ENCODE measurements at regions not wholly inside any gene's neighbourhood (a gene's known extent, or its start where the extent isn't known, plus 50 kb on each side); places are given as distances from the start of the nearest gene placed in this dataset.
"Not testable (repeated sequence)": the region's sequence is repeated elsewhere in the genome, so short reads cannot be mapped to it uniquely, and the experiment has no call there.

DNA sequence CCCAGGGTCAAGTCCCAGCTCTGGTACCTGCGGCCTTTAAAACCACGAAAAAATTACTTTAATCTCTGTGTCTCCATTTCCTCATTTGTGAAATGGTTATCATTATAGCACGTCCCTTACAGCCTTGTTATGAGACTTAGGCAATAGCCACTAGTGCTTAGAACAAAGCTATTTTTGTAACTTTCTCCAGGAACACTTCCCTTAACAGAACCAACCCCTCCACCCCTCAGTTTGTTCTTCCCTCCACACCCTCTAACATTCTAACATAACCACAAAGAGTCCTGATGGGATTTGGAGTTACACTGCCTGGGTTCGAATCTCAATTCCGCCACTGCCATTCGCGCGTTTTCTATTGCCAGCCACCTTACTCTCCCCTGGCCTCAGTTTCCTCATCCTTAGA is 2777.4 kb upstream of the TPTE start:
- not testable (repeated sequence) for DNase-seq (ENCODE audit: low spot score)

GRCh38 chr21:7744406-7745099 is 2776.8 kb upstream of the TPTE start:
- not testable (repeated sequence) for DNase-seq (ENCODE audit: low spot score)

DNA sequence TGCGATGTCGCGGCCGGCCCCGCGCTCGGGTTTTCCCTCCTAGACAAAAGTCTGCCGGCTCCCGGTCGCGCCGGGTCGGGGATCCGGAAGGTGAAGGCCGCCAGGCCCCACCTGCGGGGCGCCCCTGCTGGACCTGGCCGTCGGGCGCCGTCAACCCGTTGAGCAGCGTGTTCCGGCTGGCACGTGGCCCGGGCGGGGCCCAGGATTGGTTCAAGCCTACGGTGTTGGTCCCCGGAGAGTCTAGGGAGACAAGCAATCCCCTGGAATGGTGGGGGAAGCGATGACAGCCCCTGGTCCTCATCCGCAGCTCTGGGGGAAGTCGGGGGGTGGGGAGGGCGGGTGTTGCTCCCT is 2776.3 kb upstream of the TPTE start:
- not testable (repeated sequence) for DNase-seq (ENCODE audit: low spot score)

DNA sequence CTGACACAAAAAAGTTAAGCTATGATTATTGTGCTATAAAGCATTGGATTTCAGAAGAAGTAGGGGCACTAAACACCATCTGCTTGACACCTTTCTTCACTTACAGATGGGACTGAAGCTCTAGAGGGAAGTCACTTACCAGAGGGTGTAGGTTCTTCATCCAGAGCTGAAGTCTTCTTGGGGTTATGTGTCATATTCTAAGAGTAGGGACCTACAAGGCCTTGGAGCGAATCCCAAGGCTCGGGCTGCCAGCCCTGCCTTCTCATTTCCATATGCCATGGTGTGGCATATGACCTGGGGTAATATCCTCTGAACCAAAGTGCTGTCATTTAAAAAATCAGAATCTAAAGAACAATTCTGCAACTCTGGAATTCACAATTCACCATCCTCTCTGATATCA is 2773.4 kb upstream of the TPTE start:
- not testable (repeated sequence) for DNase-seq (ENCODE audit: low spot score)

- DNase-seq (ENCODE audit: low spot score), result not testable (repeated sequence)
Observed at GRCh38 chr21:7752611-7753010, 2768.8 kb upstream of the TPTE start.

DNA sequence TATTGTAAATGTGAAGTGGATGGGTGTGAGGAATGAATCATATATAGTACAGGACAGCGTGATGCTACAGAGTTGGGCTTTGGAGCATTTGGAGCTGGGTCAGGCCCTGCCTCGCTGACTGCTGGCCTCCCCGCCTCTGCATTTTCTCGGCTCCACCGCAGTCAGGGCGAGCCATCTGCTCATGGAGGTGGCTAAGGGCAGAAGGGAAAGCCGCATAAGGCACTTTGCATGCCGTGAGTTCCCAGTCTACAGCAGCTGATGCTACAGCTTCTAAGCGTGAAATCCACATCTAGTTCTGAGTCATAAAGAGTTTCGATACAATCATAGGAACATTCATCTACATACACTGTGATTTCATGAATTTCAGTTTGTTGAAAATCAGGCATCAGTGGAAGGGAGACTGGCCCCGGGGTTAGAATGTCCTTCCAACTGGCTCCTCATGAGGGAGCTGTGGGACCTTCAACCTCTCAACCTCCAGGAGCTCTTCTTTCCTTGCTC is 2768.0 kb upstream of the TPTE start:
- DNase-seq (ENCODE audit: low spot score), result not testable (repeated sequence)

- not testable (repeated sequence) for DNase-seq (ENCODE audit: low spot score)
Observed at GRCh38 chr21:7769985-7770384, 2751.4 kb upstream of the TPTE start.

GRCh38 chr21:7774219-7774618 is 2747.2 kb upstream of the TPTE start:
- not testable (repeated sequence) for DNase-seq (ENCODE audit: low spot score)

- peak; percentile 1 for DNase-seq (ENCODE audit: low spot score)
Observed at GRCh38 chr21:7775327-7775984, 2745.9 kb upstream of the TPTE start.

GRCh38 chr21:7776035-7776434 is 2745.3 kb upstream of the TPTE start:
- not testable (repeated sequence) for DNase-seq (ENCODE audit: low spot score)

DNA sequence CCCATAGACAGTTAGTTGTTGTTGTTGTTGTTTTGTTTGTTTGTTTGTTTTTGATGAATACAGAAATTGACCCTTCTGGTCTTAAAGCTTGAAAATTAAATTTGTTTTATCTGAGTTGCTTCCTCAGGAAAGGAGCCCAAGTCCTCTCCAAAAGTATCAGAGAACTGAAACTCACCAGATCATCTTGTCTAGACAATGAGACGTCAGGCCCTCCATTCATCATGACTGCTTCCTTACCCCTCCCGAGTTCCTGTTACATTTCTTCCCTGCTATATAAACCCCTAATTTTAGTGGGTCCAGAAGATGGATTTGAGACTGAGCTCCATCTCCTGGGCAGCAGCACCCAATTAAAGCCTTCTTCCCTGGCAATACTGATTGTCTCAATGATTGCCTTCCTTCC is 2744.8 kb upstream of the TPTE start:
- not testable (repeated sequence) for DNase-seq (ENCODE audit: low spot score)

- not testable (repeated sequence) for DNase-seq (ENCODE audit: low spot score)
Observed at GRCh38 chr21:7777289-7777688, 2744.1 kb upstream of the TPTE start.

DNA sequence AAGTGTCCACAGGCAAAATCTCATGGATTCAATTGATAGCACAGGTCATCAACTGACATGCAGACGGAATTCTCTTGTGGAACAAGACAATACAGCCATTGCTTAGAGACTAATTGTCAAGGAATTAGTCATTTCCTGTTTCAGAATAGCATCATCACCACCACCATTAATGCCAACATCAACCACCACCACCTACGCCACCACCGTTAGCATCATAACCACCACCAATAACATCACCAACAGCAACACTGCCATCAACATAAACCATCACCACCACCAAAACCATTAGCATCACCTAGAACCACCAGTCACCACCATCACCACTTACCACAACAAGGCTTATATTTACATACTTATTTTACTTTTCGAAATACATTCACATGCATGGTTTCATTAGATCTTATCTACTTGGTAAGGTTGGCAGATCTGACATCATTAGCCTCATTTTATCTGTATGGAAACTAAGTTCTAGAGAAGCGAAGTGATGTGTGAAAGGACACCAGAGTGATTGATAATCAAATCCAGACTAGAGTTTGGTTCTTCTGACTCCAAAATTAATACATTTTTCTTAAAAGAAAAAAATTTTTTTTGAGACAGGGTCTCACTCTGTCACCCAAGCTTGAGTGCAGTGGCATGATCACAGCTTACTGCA is 2733.8 kb upstream of the TPTE start:
- not testable (repeated sequence) for DNase-seq (ENCODE audit: low spot score)

DNA sequence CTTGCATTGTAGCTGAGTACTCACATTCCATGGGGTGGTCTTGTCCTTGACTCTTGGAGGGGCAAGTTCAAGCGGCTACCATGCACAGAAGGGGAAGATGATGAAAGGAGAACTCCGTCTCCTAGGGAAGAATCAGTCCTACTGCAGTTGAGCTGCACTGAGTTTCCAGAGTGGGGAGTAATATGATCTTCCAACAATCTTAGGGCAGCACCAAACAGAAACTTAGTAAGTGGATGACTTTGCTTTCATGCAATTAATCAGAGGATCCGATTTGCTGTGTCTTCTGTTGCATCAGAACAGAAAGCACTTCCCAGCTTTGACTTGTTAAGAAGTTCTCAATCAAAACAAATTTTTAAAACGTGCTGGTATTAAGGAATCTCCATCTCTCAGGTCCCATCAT is 2727.6 kb upstream of the TPTE start:
- DNase-seq (ENCODE audit: low spot score), result not testable (repeated sequence)

DNA sequence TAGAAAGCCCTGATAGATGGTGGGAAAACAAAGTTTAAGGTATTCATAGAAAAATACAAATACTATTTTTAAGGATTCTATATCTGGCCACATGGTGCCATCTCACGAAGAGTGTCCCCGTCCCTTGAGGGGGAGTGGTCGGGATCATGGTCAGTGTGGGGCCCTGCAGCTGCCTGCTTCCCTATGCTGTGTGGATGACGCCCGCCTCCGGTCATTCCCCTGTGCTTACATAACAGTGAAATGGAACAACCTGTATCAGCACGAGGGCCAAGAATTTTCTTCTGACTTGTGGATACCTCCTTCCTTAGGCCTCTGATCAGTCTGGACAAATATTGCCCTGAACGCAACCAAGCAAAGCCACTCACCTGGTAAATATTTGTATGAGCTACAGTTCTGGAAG is 2724.1 kb upstream of the TPTE start:
- DNase-seq (ENCODE audit: low spot score), result not testable (repeated sequence)

DNA sequence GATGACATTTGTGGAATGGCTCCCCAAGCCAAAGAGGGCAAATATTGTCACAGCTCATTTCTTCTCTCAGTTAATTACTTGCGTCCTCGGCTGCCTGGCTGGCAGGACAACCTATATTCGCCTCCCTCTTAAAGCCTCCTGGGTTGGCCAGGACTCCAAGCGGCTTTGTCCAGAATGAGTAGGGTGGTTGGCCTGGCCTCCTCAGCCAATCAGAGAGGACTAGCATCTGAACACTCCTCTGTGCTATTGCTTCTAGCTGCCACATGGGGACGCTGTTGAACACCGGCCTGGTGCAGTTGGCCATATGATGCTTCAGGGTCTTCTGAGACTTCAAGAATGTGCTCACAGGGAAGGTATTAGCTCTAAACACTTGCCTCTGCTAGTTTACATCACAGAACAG is 2722.9 kb upstream of the TPTE start:
- DNase-seq (ENCODE audit: low spot score), result not testable (repeated sequence)

- not testable (repeated sequence) for DNase-seq (ENCODE audit: low spot score)
Observed at GRCh38 chr21:7799697-7800096, 2721.7 kb upstream of the TPTE start.

DNA sequence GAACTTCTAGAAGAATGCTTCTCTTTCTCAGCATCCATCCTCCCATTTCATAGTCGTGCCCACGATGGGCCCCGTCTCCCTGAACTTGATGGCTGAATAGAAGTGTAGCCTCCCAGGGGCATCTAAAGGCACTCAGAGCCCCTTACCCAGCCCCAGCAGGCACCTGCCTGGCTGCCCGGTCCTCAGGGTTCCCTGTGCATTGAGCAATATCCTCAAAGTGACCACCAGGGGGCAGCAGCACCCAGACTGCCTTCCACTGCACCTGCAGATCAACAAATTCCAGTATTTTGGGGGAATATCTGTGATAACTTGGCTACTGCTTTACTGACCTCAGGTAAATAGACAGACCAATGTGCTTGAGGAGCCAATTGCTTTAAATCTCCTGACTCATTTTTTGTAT is 2707.9 kb upstream of the TPTE start:
- DNase-seq (ENCODE audit: low spot score), result not testable (repeated sequence)

DNA sequence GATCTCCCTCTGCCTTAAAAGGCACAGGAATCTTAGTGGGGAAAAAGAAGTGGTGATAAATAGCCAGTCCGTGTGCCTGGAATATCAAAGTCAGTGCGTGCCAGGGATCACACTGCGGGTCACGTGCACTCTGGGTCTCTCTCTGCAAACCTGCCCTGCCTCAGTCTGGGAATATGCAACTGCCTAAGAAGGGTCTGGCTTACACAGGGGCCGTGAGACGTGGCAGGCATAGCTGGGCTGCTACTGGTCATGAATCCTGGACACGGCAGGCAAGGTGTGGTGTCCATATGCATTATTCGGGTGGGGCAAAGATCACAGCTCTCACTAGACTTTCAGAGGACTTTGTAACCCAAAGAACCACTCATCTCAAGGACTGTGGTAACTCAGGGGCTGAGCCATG is 2704.4 kb upstream of the TPTE start:
- DNase-seq (ENCODE audit: low spot score), result not testable (repeated sequence)

- DNase-seq (ENCODE audit: low spot score), result not testable (repeated sequence)
Observed at GRCh38 chr21:7819301-7819700, 2702.1 kb upstream of the TPTE start.

DNA sequence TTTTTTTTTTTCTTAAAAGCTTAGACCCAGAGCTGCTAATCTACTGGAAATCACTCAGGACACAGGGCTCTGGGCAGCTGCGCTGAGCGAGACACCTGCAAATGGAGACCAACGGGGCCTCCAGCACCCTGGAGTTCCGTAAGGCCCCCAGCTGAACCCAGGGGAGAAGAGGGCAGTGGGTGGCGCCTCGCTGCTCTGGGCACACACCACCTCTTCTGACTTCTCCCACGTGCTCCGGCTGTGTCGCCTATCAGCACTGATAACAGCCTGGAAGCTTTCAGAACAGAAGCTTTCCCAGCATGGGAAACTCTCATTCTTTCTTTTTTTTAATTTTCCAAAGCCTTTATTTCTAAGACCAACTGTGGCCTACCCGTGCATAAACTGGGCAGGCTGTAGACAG is 2695.8 kb upstream of the TPTE start:
- not testable (repeated sequence) for DNase-seq (ENCODE audit: low spot score)

DNA sequence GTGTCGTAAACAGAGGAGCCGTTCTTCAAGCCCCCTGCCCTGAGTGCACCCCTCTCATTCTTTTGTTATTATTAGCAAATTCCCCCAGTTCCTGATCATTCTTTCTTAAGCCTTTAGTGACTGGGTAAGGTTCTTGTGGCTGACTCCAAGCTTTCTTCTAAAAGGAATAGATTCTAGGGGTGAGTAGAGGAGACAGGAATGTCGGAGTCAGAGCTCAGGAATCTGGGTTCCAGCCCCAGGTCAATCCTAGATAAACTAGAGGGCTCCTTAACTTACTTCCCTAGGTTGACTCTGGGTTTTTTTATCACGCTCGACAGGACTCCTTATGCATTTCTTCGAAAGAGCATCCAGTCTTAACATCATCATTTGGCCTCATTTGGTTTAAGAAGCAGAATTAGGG is 2695.2 kb upstream of the TPTE start:
- DNase-seq (ENCODE audit: low spot score), result not testable (repeated sequence)

GRCh38 chr21:7828260-7828659 is 2693.1 kb upstream of the TPTE start:
- DNase-seq (ENCODE audit: low spot score), result not testable (repeated sequence)
